ENCODE measurements at regions not wholly inside any gene's neighbourhood (a gene's known extent, or its start where the extent isn't known, plus 50 kb on each side); places are given as distances from the start of the nearest gene placed in this dataset.

DNA sequence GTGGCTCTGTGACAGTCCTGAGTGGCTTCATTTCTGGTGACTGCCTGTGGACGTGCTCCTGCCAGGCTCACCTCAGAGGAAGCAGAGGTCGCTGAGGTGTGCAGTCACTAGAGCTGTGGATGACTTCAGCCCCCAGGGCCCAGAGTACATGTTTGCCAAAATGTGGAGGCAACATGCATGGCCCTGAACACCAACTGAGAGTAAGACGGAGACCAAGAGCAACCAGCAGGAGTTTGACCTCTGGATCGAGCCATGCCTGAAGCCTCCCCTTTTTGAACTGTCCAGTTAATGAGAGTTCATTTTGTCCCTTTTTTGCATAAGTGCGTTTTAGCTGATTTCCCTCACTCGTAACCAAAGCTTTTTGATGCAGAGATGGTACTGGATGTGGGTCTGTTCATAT lies 184.9 kb downstream of the RTP5 start (continued):
- TF ChIP-seq, protein P1, sequence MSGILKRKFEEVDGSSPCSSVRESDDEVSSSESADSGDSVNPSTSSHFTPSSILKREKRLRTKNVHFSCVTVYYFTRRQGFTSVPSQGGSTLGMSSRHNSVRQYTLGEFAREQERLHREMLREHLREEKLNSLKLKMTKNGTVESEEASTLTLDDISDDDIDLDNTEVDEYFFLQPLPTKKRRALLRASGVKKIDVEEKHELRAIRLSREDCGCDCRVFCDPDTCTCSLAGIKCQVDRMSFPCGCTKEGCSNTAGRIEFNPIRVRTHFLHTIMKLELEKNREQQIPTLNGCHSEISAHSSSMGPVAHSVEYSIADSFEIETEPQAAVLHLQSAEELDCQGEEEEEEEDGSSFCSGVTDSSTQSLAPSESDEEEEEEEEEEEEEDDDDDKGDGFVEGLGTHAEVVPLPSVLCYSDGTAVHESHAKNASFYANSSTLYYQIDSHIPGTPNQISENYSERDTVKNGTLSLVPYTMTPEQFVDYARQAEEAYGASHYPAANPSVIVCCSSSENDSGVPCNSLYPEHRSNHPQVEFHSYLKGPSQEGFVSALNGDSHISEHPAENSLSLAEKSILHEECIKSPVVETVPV (CRISPR knock-in tag; IDR thresholded peaks at IDR 0.05): no peak
- TF ChIP-seq ZNF70 (CRISPR knock-in tag; IDR thresholded peaks at IDR 0.05) (no peak), ZFP30 (CRISPR knock-in tag; IDR thresholded peaks at IDR 0.05) (no peak), ZNF565 (CRISPR knock-in tag; conservative IDR thresholded peaks at IDR 0.05; ENCODE audit: low read depth) (no peak), PPARA (CRISPR knock-in tag; IDR thresholded peaks at IDR 0.05; ENCODE audit: borderline replicate concordance) (no peak), ISL1 (CRISPR knock-in tag; IDR thresholded peaks at IDR 0.05) (no peak), RARB (CRISPR knock-in tag; IDR thresholded peaks at IDR 0.05) (no peak)

DNA sequence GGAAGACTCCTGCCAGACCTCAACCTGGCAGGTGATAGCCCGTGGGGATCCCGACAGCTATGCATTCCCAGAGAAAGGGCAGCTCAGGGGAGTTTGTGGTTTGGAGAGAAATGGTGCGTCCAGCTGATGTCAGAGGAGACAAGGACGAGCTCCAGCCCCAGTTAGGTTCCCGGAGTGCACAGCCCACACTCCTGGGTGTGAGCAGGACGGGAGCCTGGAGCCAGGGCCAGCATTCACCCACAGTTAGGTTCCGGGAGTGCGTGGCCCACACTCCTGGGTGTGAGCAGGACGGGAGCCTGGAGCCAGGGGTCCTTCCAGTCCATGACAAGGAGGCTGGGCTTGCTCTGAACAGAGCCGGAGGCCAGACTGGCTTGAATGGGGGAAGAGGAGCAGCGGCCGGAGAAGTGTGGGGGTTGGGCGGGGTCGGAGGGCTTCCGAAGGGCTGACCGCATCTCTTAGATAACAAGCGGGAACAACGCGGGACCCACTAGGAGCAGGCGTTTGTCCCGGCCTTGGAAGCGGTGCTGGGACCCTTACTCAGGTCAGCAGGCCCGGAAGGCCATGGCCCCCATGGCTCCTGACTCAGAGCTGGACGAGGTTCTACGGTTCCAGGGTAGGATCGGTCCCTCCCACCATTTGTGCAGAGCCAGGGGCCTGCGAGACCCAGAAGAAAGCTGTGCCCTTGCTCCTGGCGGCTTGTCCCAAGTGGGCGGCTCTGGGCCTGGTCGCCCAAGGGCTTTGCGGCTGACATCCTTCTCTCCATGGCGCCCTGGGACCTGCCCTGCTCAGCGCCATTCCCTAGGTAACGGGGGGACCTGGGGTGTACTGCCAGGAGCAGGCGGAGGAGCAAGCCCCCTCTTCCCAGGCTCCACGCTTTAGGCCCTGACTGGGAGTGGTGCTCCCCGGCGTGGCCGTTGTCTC lies 185.6 kb downstream of the RTP5 start:
- no peak for TF ChIP-seq ZNF8 (CRISPR knock-in tag; IDR thresholded peaks at IDR 0.05)
- no peak for TF ChIP-seq RARB (CRISPR knock-in tag; IDR thresholded peaks at IDR 0.05)
- no peak for TF ChIP-seq ZNF70 (CRISPR knock-in tag; IDR thresholded peaks at IDR 0.05)
- no peak for TF ChIP-seq SNAI2 (CRISPR knock-in tag; IDR thresholded peaks at IDR 0.05)
- TF ChIP-seq BACH2 (CRISPR knock-in tag; IDR thresholded peaks at IDR 0.05; ENCODE audit: borderline replicate concordance): no peak
- no peak for ATAC-seq

DNA sequence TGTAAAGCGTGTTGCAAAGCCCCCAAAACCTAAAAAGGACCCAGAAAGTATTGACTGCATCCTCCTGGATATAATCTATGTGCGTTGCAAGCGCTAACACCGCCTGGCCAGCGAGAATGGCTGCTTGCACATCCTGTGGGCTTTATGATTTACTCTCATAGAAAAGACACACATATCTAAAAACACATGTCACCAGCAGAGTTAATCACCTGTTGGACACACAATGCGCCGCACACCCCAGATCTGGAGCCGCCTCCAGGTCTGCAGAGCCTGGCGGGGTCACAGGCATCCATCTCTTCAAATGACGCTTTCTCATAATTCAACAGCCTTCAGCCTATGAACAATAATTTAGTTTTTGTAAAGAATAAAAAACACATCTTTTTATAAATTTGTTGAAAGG lies 186.5 kb downstream of the RTP5 start:
- TF ChIP-seq ZNF8 (CRISPR knock-in tag; IDR thresholded peaks at IDR 0.05): no peak
- TF ChIP-seq BACH2 (CRISPR knock-in tag; IDR thresholded peaks at IDR 0.05; ENCODE audit: borderline replicate concordance): no peak
- TF ChIP-seq, protein P2, sequence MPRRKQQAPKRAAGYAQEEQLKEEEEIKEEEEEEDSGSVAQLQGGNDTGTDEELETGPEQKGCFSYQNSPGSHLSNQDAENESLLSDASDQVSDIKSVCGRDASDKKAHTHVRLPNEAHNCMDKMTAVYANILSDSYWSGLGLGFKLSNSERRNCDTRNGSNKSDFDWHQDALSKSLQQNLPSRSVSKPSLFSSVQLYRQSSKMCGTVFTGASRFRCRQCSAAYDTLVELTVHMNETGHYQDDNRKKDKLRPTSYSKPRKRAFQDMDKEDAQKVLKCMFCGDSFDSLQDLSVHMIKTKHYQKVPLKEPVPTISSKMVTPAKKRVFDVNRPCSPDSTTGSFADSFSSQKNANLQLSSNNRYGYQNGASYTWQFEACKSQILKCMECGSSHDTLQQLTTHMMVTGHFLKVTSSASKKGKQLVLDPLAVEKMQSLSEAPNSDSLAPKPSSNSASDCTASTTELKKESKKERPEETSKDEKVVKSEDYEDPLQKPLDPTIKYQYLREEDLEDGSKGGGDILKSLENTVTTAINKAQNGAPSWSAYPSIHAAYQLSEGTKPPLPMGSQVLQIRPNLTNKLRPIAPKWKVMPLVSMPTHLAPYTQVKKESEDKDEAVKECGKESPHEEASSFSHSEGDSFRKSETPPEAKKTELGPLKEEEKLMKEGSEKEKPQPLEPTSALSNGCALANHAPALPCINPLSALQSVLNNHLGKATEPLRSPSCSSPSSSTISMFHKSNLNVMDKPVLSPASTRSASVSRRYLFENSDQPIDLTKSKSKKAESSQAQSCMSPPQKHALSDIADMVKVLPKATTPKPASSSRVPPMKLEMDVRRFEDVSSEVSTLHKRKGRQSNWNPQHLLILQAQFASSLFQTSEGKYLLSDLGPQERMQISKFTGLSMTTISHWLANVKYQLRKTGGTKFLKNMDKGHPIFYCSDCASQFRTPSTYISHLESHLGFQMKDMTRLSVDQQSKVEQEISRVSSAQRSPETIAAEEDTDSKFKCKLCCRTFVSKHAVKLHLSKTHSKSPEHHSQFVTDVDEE (CRISPR knock-in tag; IDR thresholded peaks at IDR 0.05): no peak
- TF ChIP-seq ZC3H10 (CRISPR knock-in tag; IDR thresholded peaks at IDR 0.05): no peak
- TF ChIP-seq TOX (CRISPR knock-in tag; IDR thresholded peaks at IDR 0.05; ENCODE audit: borderline replicate concordance): no peak
- TF ChIP-seq GLIS3 (CRISPR knock-in tag; IDR thresholded peaks at IDR 0.05): no peak
- ATAC-seq: no peak

DNA sequence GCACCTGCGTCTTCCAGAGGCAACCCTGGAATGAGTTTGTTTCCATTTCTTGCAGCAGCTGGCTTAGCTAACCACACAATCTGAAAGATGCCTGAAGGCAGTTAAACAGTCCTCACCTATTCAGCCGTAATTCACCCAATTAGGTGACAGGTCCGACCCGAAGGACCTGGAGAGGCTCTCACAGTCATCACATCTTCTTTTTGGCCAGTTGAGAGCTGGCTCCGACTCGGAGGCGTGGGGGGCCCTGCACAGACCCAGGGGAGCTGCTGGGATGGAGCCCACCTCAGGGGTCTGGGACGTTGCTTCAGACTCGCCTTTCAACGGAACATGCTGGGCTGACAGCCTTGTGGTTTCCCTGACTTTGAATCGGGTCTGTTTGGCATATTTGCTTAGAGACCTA lies 187.3 kb downstream of the RTP5 start:
- no peak for ATAC-seq
- TF ChIP-seq TOX (CRISPR knock-in tag; IDR thresholded peaks at IDR 0.05; ENCODE audit: borderline replicate concordance) (no peak), ZNF8 (CRISPR knock-in tag; IDR thresholded peaks at IDR 0.05) (no peak), ZNF70 (CRISPR knock-in tag; IDR thresholded peaks at IDR 0.05) (no peak), SNAI2 (CRISPR knock-in tag; IDR thresholded peaks at IDR 0.05) (no peak), ISL1 (CRISPR knock-in tag; IDR thresholded peaks at IDR 0.05) (no peak), ESRRG (CRISPR knock-in tag; IDR thresholded peaks at IDR 0.05) (no peak), ZFP3 (CRISPR knock-in tag; IDR thresholded peaks at IDR 0.05) (no peak), CSDC2 (CRISPR knock-in tag; IDR thresholded peaks at IDR 0.05) (no peak), ZFP30 (CRISPR knock-in tag; IDR thresholded peaks at IDR 0.05) (no peak), ZNF565 (CRISPR knock-in tag; conservative IDR thresholded peaks at IDR 0.05; ENCODE audit: low read depth) (no peak)
- TF ChIP-seq, protein P1 (CRISPR knock-in tag; IDR thresholded peaks at IDR 0.05): no peak
- TF ChIP-seq, protein P3, sequence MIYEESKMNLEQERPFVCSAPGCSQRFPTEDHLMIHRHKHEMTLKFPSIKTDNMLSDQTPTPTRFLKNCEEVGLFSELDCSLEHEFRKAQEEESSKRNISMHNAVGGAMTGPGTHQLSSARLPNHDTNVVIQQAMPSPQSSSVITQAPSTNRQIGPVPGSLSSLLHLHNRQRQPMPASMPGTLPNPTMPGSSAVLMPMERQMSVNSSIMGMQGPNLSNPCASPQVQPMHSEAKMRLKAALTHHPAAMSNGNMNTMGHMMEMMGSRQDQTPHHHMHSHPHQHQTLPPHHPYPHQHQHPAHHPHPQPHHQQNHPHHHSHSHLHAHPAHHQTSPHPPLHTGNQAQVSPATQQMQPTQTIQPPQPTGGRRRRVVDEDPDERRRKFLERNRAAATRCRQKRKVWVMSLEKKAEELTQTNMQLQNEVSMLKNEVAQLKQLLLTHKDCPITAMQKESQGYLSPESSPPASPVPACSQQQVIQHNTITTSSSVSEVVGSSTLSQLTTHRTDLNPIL (CRISPR knock-in tag; IDR thresholded peaks at IDR 0.05; ENCODE audit: low read depth): no peak
- TF ChIP-seq, protein P2 (CRISPR knock-in tag; IDR thresholded peaks at IDR 0.05): no peak

All from SK-N-SH treated with all-trans-retinoic acid at 6 μM for 48 hours (cell line).